OCI-M2 (cell line): ENCODE measurements at regions not wholly inside any gene's neighbourhood (a gene's known extent, or its start where the extent isn't known, plus 50 kb on each side); places are given as distances from the start of the nearest gene placed in this dataset.

Experiments used
- DNase-seq: peaks from one replicate; lab custom pipeline; 2025; ENCODE audit not compliant: unreplicated experiment; lab: John Stamatoyannopoulos, UW

DNA sequence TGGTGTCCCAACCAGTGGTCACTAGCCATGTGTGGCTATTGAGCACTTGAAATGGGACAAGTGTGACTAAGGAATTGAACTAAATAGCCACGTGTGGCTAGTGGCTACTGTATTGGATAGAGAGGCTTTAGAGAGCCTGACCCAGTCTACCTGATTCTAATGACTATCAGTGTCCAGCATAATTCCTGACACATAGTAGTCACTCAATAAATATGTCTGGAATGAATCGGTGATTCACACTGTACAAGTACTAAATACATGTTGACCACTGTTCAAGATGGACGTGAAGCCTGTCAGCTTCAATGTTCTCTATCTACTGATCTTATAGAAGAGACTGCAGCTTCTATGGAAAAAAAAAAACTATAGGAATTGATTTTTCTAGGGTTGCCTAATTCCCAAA is 57.7 kb upstream of the MAST4 start:
- DNase-seq = no peak

DNA sequence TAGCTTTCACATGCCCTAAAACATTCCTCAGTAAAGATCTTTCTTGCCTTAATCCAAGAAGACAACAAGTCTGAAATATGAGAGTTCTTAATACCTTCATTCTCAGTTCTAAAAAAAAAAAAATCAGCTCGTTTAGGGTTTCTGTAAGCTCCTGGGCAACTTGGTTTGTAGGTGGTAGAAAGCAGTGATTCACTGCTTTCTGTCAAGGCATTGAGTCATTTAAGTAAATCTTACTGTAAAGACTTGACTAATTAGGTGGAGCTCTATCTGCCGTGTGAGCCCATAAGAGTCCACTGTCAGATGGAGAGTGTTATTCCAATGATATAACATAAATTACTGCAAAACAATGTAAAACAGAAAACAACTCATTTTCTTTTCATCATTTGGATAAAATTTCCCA is 56.1 kb upstream of the MAST4 start:
- DNase-seq = no peak

DNA sequence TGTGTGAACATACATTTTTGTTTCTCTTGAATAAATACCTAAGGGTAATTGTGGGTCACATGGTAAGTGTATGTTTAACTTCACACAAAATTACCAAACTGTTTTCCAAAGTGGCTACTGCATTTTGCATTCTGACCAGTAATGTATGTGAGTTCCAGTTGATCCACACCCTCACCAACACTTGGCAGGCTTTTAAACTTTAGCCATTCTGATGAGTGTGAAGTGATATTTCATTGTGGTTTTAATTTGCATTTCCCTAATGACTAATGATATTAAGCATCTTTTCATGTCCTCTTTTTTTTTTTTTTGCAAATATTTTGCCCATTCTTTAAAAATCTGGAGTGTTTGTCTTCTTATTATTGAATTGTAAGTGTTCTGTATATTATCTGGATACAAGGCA is 53.5 kb upstream of the MAST4 start:
- no peak for DNase-seq
